ENCODE measurements at regions not wholly inside any gene's neighbourhood (a gene's known extent, or its start where the extent isn't known, plus 50 kb on each side); places are given as distances from the start of the nearest gene placed in this dataset.

GRCh38 chr13:104086210-104086609 is 1020.0 kb upstream of the SLC10A2 start:
- H3K9me3 Mint-ChIP-seq = peaks cover 37% of the 10 kb centered on the region
- no peak for DNase-seq
- peaks cover 10% of the 10 kb centered on the region for H3K36me3 Mint-ChIP-seq (ENCODE audit: low read depth)
- H3K4me1 Mint-ChIP-seq (ENCODE audit: low read depth) = no peaks in the 10 kb centered on the region
- H3K4me3 Mint-ChIP-seq = no peak overlapping the region
- H3K27ac Mint-ChIP-seq = no peak overlapping the region
- TF ChIP-seq CTCF (IDR thresholded peaks at IDR 0.05) = no peak
- no peaks in the 10 kb centered on the region; the same call in 1 of the 2 replicates for H3K27me3 Mint-ChIP-seq (ENCODE audit: insufficient read depth)

DNA sequence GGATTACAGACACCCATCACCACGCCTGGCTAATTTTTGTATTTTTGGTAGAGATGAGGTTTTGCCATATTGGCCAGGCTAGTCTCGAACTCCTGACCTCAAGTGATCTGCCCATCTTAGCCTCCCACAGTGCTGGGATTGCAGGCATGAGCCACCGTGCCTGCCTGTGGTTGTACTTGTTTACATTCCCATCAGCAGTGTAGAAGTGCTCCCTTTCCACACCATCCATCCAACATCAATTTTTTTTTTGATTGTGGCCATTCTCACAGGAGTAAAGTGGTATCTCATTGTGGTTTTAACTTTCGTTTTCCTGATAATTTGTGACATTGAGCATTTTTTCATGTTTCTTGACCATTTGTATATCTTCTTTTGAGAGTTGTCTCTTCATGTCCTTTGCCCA is 1019.4 kb upstream of the SLC10A2 start:
- H3K36me3 Mint-ChIP-seq (ENCODE audit: low read depth) = peaks cover 10% of the 10 kb centered on the region
- no peak overlapping the region for H3K4me3 Mint-ChIP-seq
- H3K9me3 Mint-ChIP-seq = peaks cover 43% of the 10 kb centered on the region
- DNase-seq = no peak
- TF ChIP-seq CTCF (IDR thresholded peaks at IDR 0.05) = no peak
- H3K27me3 Mint-ChIP-seq (ENCODE audit: insufficient read depth) = no peaks in the 10 kb centered on the region; the same call in 1 of the 2 replicates
- H3K4me1 Mint-ChIP-seq (ENCODE audit: low read depth) = no peaks in the 10 kb centered on the region
- no peak overlapping the region for H3K27ac Mint-ChIP-seq

- Mint-ChIP-seq H3K27ac (no peak overlapping the region), H3K9me3 (peaks cover 31% of the 10 kb centered on the region), H3K36me3 (ENCODE audit: low read depth) (no peaks in the 10 kb centered on the region), H3K27me3 (ENCODE audit: insufficient read depth) (no peaks in the 10 kb centered on the region), H3K4me3 (no peak overlapping the region), H3K4me1 (ENCODE audit: low read depth) (no peaks in the 10 kb centered on the region)
- no peak for TF ChIP-seq CTCF (IDR thresholded peaks at IDR 0.05)
- DNase-seq = no peak
Measured at GRCh38 chr13:104074326-104074725, 1008.1 kb upstream of the SLC10A2 start.

GRCh38 chr13:104071806-104072205 is 1005.6 kb upstream of the SLC10A2 start:
- no peaks in the 10 kb centered on the region for H3K36me3 Mint-ChIP-seq (ENCODE audit: low read depth)
- peaks cover 24% of the 10 kb centered on the region for H3K9me3 Mint-ChIP-seq
- H3K4me1 Mint-ChIP-seq (ENCODE audit: low read depth) = no peaks in the 10 kb centered on the region
- H3K27me3 Mint-ChIP-seq (ENCODE audit: insufficient read depth) = no peaks in the 10 kb centered on the region
- no peak for DNase-seq
- no peak overlapping the region for H3K4me3 Mint-ChIP-seq
- TF ChIP-seq CTCF (IDR thresholded peaks at IDR 0.05) = no peak
- no peak overlapping the region for H3K27ac Mint-ChIP-seq

DNA sequence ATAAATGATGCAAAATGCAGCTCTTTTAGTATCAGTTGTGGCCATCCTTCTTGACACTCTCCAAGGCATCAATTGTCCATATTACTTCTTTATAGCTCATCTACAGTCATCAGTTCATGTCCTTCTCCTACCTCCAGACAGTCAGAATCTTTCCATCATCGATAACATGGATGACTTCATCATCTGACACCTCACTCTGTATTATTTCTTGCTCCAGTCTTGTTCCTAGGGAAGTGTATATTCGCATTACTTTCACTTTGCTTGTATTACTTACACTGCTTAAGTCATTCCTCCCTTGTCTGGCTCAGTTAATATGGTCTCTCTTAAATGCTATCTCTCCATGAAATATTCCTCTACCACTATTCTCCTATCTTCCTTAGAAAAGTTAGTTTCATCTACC is 999.1 kb upstream of the SLC10A2 start:
- Mint-ChIP-seq H3K9me3 (peaks cover 30% of the 10 kb centered on the region), H3K27ac (no peak overlapping the region), H3K27me3 (ENCODE audit: insufficient read depth) (no peaks in the 10 kb centered on the region), H3K36me3 (ENCODE audit: low read depth) (no peaks in the 10 kb centered on the region), H3K4me3 (no peak overlapping the region), H3K4me1 (ENCODE audit: low read depth) (no peaks in the 10 kb centered on the region)
- DNase-seq = no peak
- no peak for TF ChIP-seq CTCF (IDR thresholded peaks at IDR 0.05)

GRCh38 chr13:104057861-104058260 is 991.6 kb upstream of the SLC10A2 start:
- H3K4me3 Mint-ChIP-seq = no peak overlapping the region
- H3K9me3 Mint-ChIP-seq = peaks cover 39% of the 10 kb centered on the region
- DNase-seq = no peak
- H3K27ac Mint-ChIP-seq = no peak overlapping the region
- no peak for TF ChIP-seq CTCF (IDR thresholded peaks at IDR 0.05)
- H3K36me3 Mint-ChIP-seq (ENCODE audit: low read depth) = no peaks in the 10 kb centered on the region
- H3K27me3 Mint-ChIP-seq (ENCODE audit: insufficient read depth) = no peaks in the 10 kb centered on the region
- H3K4me1 Mint-ChIP-seq (ENCODE audit: low read depth) = no peaks in the 10 kb centered on the region
